SK-N-SH treated with all-trans-retinoic acid at 6 μM for 48 hours (cell line): ENCODE measurements at regions not wholly inside any gene's neighbourhood (a gene's known extent, or its start where the extent isn't known, plus 50 kb on each side); places are given as distances from the start of the nearest gene placed in this dataset.

Experiments used
- CSDC2 ChIP-seq: fragments of 250-450 bp; sonication (Bioruptor Pico); IDR thresholded peaks from 2 replicates; pipeline ENCODE4 v1.5.0; 2020; ENCODE audit warnings: mild to moderate bottlenecking, moderate library complexity
- ZFP30 ChIP-seq: fragments of 450-650 bp; formaldehyde crosslinking; IDR thresholded peaks from 2 replicates; pipeline ENCODE4 v1.5.0; 2022; ENCODE audit warnings: mild to moderate bottlenecking, moderate library complexity
- TF ChIP-seq, protein P1 (sequence below): fragments of 250-450 bp; sonication (Bioruptor Pico); IDR thresholded peaks from 2 replicates; pipeline ENCODE4 v1.8.0; 2020; ENCODE audit warnings: mild to moderate bottlenecking, moderate library complexity, borderline replicate concordance

DNA sequence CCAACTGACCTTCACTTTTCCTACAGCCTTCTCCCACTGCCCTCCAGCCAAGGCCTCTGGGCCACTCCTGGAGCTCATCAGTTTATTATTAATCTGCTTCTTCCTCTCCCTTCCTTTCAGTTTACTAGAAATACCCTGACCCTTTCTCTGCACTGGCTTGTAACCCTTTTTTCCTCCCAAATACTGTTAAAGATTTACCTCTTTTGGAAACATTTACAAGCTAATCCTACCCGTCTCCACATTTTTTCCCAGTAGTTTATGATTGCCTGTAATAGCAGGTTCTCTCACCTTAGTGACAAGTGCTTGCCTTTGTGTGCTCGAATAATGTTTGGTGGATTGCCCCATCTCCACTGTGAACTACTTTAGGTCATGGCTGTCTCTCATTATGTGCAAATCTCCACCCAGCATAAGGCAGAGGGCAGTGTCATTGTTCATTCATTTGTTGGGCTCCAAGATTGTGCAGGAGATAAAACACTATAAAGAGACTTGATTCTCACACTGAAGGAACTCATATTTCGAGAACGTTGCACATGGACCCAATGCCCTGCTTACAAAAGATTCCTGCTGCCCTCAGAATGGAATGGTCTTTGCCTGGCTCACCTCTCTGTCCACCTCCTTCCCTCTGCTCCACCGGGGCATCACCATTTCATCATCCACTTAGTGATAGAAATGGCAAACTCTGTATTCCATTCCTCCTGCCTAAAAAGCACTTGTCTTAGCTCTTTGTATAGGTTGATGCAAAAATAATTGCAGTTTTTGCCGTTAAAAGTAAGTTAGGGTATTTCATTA is 491.1 kb downstream of the UTRN start:
- TF ChIP-seq ZFP30, result no peak
- TF ChIP-seq, protein P1, sequence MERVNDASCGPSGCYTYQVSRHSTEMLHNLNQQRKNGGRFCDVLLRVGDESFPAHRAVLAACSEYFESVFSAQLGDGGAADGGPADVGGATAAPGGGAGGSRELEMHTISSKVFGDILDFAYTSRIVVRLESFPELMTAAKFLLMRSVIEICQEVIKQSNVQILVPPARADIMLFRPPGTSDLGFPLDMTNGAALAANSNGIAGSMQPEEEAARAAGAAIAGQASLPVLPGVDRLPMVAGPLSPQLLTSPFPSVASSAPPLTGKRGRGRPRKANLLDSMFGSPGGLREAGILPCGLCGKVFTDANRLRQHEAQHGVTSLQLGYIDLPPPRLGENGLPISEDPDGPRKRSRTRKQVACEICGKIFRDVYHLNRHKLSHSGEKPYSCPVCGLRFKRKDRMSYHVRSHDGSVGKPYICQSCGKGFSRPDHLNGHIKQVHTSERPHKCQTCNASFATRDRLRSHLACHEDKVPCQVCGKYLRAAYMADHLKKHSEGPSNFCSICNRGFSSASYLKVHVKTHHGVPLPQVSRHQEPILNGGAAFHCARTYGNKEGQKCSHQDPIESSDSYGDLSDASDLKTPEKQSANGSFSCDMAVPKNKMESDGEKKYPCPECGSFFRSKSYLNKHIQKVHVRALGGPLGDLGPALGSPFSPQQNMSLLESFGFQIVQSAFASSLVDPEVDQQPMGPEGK (CRISPR knock-in tag), result no peak
- TF ChIP-seq CSDC2, result no peak
